ENCODE measurements at regions not wholly inside any gene's neighbourhood (a gene's known extent, or its start where the extent isn't known, plus 50 kb on each side); places are given as distances from the start of the nearest gene placed in this dataset.

DNA sequence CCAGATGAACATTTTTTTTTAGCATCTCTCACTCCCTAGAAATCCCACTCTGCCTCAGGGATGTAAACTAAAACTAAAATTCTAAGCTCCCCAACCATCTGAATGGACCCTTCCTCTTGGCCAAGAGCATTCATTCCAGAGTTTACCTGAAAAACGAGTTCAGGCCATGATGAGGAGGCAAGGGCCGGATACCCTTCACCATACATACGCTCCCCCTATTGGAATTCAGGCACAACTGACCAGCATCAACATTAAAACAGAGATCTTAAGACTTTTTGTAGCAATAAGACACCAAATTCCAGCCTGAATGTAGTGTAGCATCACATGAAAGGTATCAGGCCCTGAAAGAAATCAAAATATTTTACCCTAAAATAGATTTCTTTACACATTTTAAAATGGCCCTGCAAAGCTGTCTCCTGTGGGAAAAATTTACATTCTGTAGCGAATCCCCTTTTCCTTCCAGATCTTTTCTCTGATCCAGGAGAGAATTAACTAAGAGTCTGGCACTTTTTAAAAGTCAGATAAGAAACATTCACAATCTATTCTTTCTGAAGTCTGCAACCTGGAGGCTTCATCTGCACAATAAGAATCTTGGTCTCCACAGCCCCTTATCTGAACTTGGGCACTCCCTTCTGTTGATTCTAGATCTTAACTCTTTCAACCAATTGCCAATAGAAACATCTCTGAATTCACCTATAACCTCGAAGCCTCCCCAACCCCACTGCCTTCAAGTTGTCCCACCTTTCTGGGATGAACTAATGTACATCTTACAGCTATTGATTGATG lies 888.5 kb downstream of the UQCRFS1 start:
- ATAC-seq (no peak), DNase-seq (no peak)
- Histone ChIP-seq H3K4me3 (no peak overlapping the region), H3K9me3 (no peaks in the 10 kb centered on the region), H3K36me3 (no peaks in the 10 kb centered on the region), H3K4me1 (no peaks in the 10 kb centered on the region), H3K27me3 (no peaks in the 10 kb centered on the region), H3K27ac (no peak overlapping the region)
- in situ Hi-C loops (cut with MboI; ENCODE audit: low sequenced_read_pairs in 4 of 4) (loop anchor here in 1 of 4 donors (10.0 kb wide), 1 partner anchor 360 kb away; no protein-coding TSS in a partner anchor), intact Hi-C loops (cut with DNase I; ENCODE audit: low total_unique reads) (no loop called here)
- TF ChIP-seq CTCF (IDR thresholded peaks at IDR 0.05 in 4 of 5, conservative IDR thresholded peaks at IDR 0.05 in 1 of 5) (no peak), POLR2A (IDR thresholded peaks at IDR 0.05) (no peak)

GRCh38 chr19:28322945-28323344 lies 890.0 kb downstream of the UQCRFS1 start:
- H3K9me3 ChIP-seq = no peaks in the 10 kb centered on the region
- no peaks in the 10 kb centered on the region for H3K36me3 ChIP-seq
- no peak for TF ChIP-seq CTCF (IDR thresholded peaks at IDR 0.05 in 4 of 5, conservative IDR thresholded peaks at IDR 0.05 in 1 of 5)
- TF ChIP-seq POLR2A (IDR thresholded peaks at IDR 0.05) = no peak
- H3K27me3 ChIP-seq = no peaks in the 10 kb centered on the region
- no peak overlapping the region for H3K4me3 ChIP-seq
- no peak for DNase-seq
- intact Hi-C loops (cut with DNase I; ENCODE audit: low total_unique reads) = no loop called here
- H3K27ac ChIP-seq = no peak overlapping the region
- H3K4me1 ChIP-seq = no peaks in the 10 kb centered on the region
- ATAC-seq = no peak
- in situ Hi-C loops (cut with MboI; ENCODE audit: low sequenced_read_pairs in 4 of 4) = loop anchor here in 1 of 4 donors (10.0 kb wide), 1 partner anchor 358 kb away; no protein-coding TSS in a partner anchor

GRCh38 chr19:28322491-28322890 lies 890.5 kb downstream of the UQCRFS1 start:
- DNase-seq = no peak
- Histone ChIP-seq H3K36me3 (no peaks in the 10 kb centered on the region), H3K9me3 (no peaks in the 10 kb centered on the region), H3K27ac (no peak overlapping the region), H3K27me3 (no peaks in the 10 kb centered on the region), H3K4me3 (no peak overlapping the region), H3K4me1 (no peaks in the 10 kb centered on the region)
- no peak for TF ChIP-seq CTCF (IDR thresholded peaks at IDR 0.05 in 4 of 5, conservative IDR thresholded peaks at IDR 0.05 in 1 of 5)
- TF ChIP-seq POLR2A (IDR thresholded peaks at IDR 0.05) = no peak
- intact Hi-C loops (cut with DNase I; ENCODE audit: low total_unique reads) = no loop called here
- in situ Hi-C loops (cut with MboI; ENCODE audit: low sequenced_read_pairs in 4 of 4) = loop anchor here in 1 of 4 donors (10.0 kb wide), 1 partner anchor 358 kb away; no protein-coding TSS in a partner anchor
- ATAC-seq = no peak

GRCh38 chr19:28319918-28320317 lies 893.0 kb downstream of the UQCRFS1 start:
- Histone ChIP-seq H3K27me3 (no peaks in the 10 kb centered on the region), H3K27ac (no peak overlapping the region), H3K9me3 (no peaks in the 10 kb centered on the region), H3K4me1 (no peaks in the 10 kb centered on the region), H3K4me3 (no peak overlapping the region), H3K36me3 (no peaks in the 10 kb centered on the region)
- DNase-seq (no peak), ATAC-seq (no peak)
- intact Hi-C loops (cut with DNase I; ENCODE audit: low total_unique reads) (no loop called here), in situ Hi-C loops (cut with MboI; ENCODE audit: low sequenced_read_pairs in 4 of 4) (loop anchor here in 1 of 4 donors (10.0 kb wide), 1 partner anchor 355 kb away; no protein-coding TSS in a partner anchor)
- TF ChIP-seq CTCF (IDR thresholded peaks at IDR 0.05 in 4 of 5, conservative IDR thresholded peaks at IDR 0.05 in 1 of 5) (no peak), POLR2A (IDR thresholded peaks at IDR 0.05) (no peak)

Data from gastrocnemius medialis (tissue), 4 donors.